ENCODE measurements at regions not wholly inside any gene's neighbourhood (a gene's known extent, or its start where the extent isn't known, plus 50 kb on each side); places are given as distances from the start of the nearest gene placed in this dataset.

- H3K4me1 ChIP-seq, result no peaks in the 10 kb centered on the region
- no peak for DNase-seq
- intact Hi-C loops (cut with micrococcal nuclease), result no loop called here
- H3K9me3 ChIP-seq (replicated peaks), result no peaks in the 10 kb centered on the region
- H3K36me3 ChIP-seq, result no peaks in the 10 kb centered on the region
- no peak overlapping the region for H3K27ac ChIP-seq (replicated peaks)
- H3K4me3 ChIP-seq, result no peak overlapping the region
- H3K27me3 ChIP-seq (ENCODE audit: low read depth), result peaks cover 98% of the 10 kb centered on the region
- no peak for TF ChIP-seq CTCF (IDR thresholded peaks at IDR 0.05; ENCODE audit: borderline replicate concordance)
Measured at GRCh38 chr13:112131713-112132113, 64.8 kb downstream of the SOX1 start.

GRCh38 chr13:112132142-112132541 lies 65.2 kb downstream of the SOX1 start:
- no peak for TF ChIP-seq CTCF (IDR thresholded peaks at IDR 0.05; ENCODE audit: borderline replicate concordance)
- Histone ChIP-seq H3K36me3 (no peaks in the 10 kb centered on the region), H3K4me1 (no peaks in the 10 kb centered on the region), H3K9me3 (replicated peaks) (no peaks in the 10 kb centered on the region), H3K4me3 (no peak overlapping the region), H3K27me3 (ENCODE audit: low read depth) (peaks cover 98% of the 10 kb centered on the region), H3K27ac (replicated peaks) (no peak overlapping the region)
- intact Hi-C loops (cut with micrococcal nuclease), result no loop called here
- DNase-seq, result no peak

- Histone ChIP-seq H3K27me3 (ENCODE audit: low read depth) (peaks cover 98% of the 10 kb centered on the region), H3K4me1 (no peaks in the 10 kb centered on the region), H3K27ac (replicated peaks) (no peak overlapping the region), H3K9me3 (replicated peaks) (no peaks in the 10 kb centered on the region), H3K36me3 (no peaks in the 10 kb centered on the region), H3K4me3 (no peak overlapping the region)
- intact Hi-C loops (cut with micrococcal nuclease), result no loop called here
- TF ChIP-seq CTCF (IDR thresholded peaks at IDR 0.05; ENCODE audit: borderline replicate concordance), result no peak
- no peak for DNase-seq
Measured at GRCh38 chr13:112132619-112133018, 65.7 kb downstream of the SOX1 start.

- no peak for DNase-seq
- intact Hi-C loops (cut with micrococcal nuclease), result no loop called here
- no peak overlapping the region for H3K27ac ChIP-seq (replicated peaks)
- H3K36me3 ChIP-seq, result no peaks in the 10 kb centered on the region
- no peaks in the 10 kb centered on the region for H3K4me1 ChIP-seq
- H3K27me3 ChIP-seq (ENCODE audit: low read depth), result peaks cover 97% of the 10 kb centered on the region
- no peak overlapping the region for H3K4me3 ChIP-seq
- H3K9me3 ChIP-seq (replicated peaks), result no peaks in the 10 kb centered on the region
- no peak for TF ChIP-seq CTCF (IDR thresholded peaks at IDR 0.05; ENCODE audit: borderline replicate concordance)
Measured at GRCh38 chr13:112133499-112134390, 66.8 kb downstream of the SOX1 start.

- no peaks in the 10 kb centered on the region for H3K9me3 ChIP-seq (replicated peaks)
- H3K27me3 ChIP-seq (ENCODE audit: low read depth), result peaks cover 94% of the 10 kb centered on the region
- no peaks in the 10 kb centered on the region for H3K4me1 ChIP-seq
- no peak overlapping the region for H3K27ac ChIP-seq (replicated peaks)
- intact Hi-C loops (cut with micrococcal nuclease), result no loop called here
- DNase-seq, result no peak
- no peak for TF ChIP-seq CTCF (IDR thresholded peaks at IDR 0.05; ENCODE audit: borderline replicate concordance)
- no peak overlapping the region for H3K4me3 ChIP-seq
- no peaks in the 10 kb centered on the region for H3K36me3 ChIP-seq
Measured at GRCh38 chr13:112134391-112135075, 67.6 kb downstream of the SOX1 start.

Data from left ventricle myocardium inferior (tissue), 1 donor.